Body of pancreas (tissue), 4 donors: ENCODE measurements at regions not wholly inside any gene's neighbourhood (a gene's known extent, or its start where the extent isn't known, plus 50 kb on each side); places are given as distances from the start of the nearest gene placed in this dataset.

Experiments
- POLR2A ChIP-seq, 3 donors: fragments of 450-650 bp; IDR thresholded peaks; one replicate each; pipeline ENCODE4 v1.6.1; 2016; ENCODE audit warnings: antibody characterized with exemption in 3 of 3, mild to moderate bottlenecking in 2 of 3
- TF ChIP-seq, protein P1 (sequence below), 7 experiments: fragments of 450-650 bp in 4 of 7; fragments of 200-600 bp in 3 of 7; sonication (generic) in 3 of 7; IDR thresholded peaks; one replicate each; pipeline ENCODE4 v1.5.1; 2016 to 2019; ENCODE audit warnings: antibody characterized with exemption in 7 of 7

DNA sequence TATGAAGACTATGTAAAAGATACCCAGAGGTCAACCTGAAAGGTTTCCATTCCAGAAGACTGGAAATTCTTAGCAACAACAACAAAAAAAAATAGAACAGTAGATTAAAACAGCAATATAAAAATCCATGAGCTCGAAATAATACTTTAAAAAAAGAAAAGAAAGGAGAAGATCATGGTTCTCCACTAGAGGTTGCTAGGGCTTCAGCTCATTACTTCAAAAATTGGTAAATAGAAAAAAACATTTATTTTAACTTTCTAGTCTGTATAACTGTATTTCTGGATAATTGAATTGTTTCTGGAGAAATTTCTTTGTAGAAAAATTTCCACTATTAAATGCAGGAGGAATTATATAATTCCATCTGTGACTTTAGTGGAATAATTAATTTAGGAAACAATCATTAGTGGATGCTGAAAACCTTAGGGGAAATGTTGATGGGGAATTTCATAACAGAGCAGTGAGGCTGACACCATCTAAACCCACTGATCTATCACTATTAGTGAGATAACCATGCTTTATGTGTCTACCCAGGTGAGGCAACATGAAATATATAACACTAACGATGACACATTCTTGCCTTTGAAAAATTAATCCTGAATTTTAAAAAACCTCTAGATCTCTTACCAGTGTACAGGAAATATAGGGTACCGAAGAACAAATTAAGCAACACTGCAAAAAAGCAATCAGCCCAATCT, 62.5 kb upstream of the SNRK start:
- TF ChIP-seq, protein P1, sequence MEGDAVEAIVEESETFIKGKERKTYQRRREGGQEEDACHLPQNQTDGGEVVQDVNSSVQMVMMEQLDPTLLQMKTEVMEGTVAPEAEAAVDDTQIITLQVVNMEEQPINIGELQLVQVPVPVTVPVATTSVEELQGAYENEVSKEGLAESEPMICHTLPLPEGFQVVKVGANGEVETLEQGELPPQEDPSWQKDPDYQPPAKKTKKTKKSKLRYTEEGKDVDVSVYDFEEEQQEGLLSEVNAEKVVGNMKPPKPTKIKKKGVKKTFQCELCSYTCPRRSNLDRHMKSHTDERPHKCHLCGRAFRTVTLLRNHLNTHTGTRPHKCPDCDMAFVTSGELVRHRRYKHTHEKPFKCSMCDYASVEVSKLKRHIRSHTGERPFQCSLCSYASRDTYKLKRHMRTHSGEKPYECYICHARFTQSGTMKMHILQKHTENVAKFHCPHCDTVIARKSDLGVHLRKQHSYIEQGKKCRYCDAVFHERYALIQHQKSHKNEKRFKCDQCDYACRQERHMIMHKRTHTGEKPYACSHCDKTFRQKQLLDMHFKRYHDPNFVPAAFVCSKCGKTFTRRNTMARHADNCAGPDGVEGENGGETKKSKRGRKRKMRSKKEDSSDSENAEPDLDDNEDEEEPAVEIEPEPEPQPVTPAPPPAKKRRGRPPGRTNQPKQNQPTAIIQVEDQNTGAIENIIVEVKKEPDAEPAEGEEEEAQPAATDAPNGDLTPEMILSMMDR (IDR thresholded peaks at IDR 0.05), result peak in 6 of 7 experiments; percentile 35 to 59 (median 52)
- TF ChIP-seq POLR2A (IDR thresholded peaks at IDR 0.05), result no peak
